SK-N-SH (cell line): ENCODE measurements at regions not wholly inside any gene's neighbourhood (a gene's known extent, or its start where the extent isn't known, plus 50 kb on each side); places are given as distances from the start of the nearest gene placed in this dataset.

Experiments used
- CTCF ChIA-PET: fragments of 300-600, 350-600 bp; formaldehyde crosslinking; extraction: SDS; loops from one replicate; lab custom pipeline; 2021; lab: Yijun Ruan, JAX
- POLR2A ChIA-PET: fragments of 350-600 bp; sonication (Branson Sonifier 250); formaldehyde crosslinking; extraction: SDS; loops from one replicate; lab custom pipeline; 2020; ENCODE audit warnings: antibody characterized with exemption, inconsistent platforms; lab: Yijun Ruan, JAX
- DNase-seq: peaks from one replicate; pipeline ENCODE4 v3.0.0; 2012
- H2AFZ ChIP-seq: fragments of 200-600 bp; sonication (generic); 2 replicates; pipeline ENCODE4 v1.8.1; 2016; ENCODE audit warnings: antibody characterized with exemption, mild to moderate bottlenecking, low read depth
- H3F3A ChIP-seq: fragments of 200-600 bp; sonication (generic); replicated peaks from 2 replicates; pipeline ENCODE3; 2016; ENCODE audit warnings: antibody characterized with exemption, mild to moderate bottlenecking; ENCODE audit not compliant: insufficient read depth
- H3K27ac ChIP-seq, 2 experiments: fragments of 200-500 bp in 1 of 2; fragments of 200-600 bp in 1 of 2; sonication (Bioruptor generic) in 1 of 2; sonication (generic), shearing (Covaris generic) in 1 of 2; 2 replicates each; pipeline versions ENCODE4 v1.5.1 to v1.6.1; 2014 to 2016; ENCODE audit warnings: low read depth in 2 of 2, inconsistent platforms in 1 of 2, low read length in 1 of 2, mild to moderate bottlenecking in 1 of 2, mixed read lengths in 1 of 2
- H3K27me3 ChIP-seq: fragments of 200-600 bp; sonication (generic), shearing (Covaris generic); 2 replicates; pipeline ENCODE4 v1.6.1; 2016; ENCODE audit warnings: mixed run types; ENCODE audit not compliant: insufficient read depth
- H3K36me3 ChIP-seq, 2 experiments: fragments of 200-500 bp in 1 of 2; fragments of 200-600 bp in 1 of 2; sonication (Bioruptor generic) in 1 of 2; sonication (generic) in 1 of 2; replicated peaks in 1 of 2; 2 replicates each; pipeline versions ENCODE3 to v1.5.1; 2014 to 2016; ENCODE audit warnings: low read length in 1 of 2, mild to moderate bottlenecking in 1 of 2; ENCODE audit not compliant: insufficient read depth in 2 of 2, control insufficient read depth in 1 of 2
- H3K4me1 ChIP-seq, 2 experiments: fragments of 200-500 bp in 1 of 2; fragments of 200-600 bp in 1 of 2; sonication (Bioruptor generic) in 1 of 2; sonication (generic), shearing (Covaris generic) in 1 of 2; 2 replicates each; pipeline versions ENCODE4 v1.5.1 to v1.6.1; 2014 to 2016; ENCODE audit warnings: low read depth in 1 of 2, low read length in 1 of 2, mixed run types in 1 of 2; ENCODE audit not compliant: insufficient read depth in 2 of 2, control insufficient read depth in 1 of 2
- H3K4me2 ChIP-seq: fragments of 200-600 bp; sonication (generic), shearing (Covaris generic); 2 replicates; pipeline ENCODE4 v1.6.1; 2017; ENCODE audit warnings: mixed run types
- H3K4me3 ChIP-seq, 2 experiments: fragments of 200-500 bp in 1 of 2; fragments of 200-600 bp in 1 of 2; sonication (Bioruptor generic) in 1 of 2; sonication (generic), shearing (Covaris generic) in 1 of 2; 2 replicates each; pipeline versions ENCODE4 v1.5.1 to v1.8.1; 2014 to 2016; ENCODE audit warnings: low read depth in 2 of 2, inconsistent platforms in 1 of 2, low read length in 1 of 2, mild to moderate bottlenecking in 1 of 2, mixed read lengths in 1 of 2, moderate library complexity in 1 of 2
- H3K79me2 ChIP-seq: fragments of 200-600 bp; sonication (generic); 2 replicates; pipeline ENCODE4 v1.8.1; 2017; ENCODE audit warnings: mild to moderate bottlenecking; ENCODE audit not compliant: insufficient read depth
- H3K9ac ChIP-seq: fragments of 200-600 bp; sonication (generic); 2 replicates; pipeline ENCODE4 v1.6.1; 2017; ENCODE audit warnings: mixed run types
- H3K9me2 ChIP-seq: fragments of 200-600 bp; sonication (generic); 2 replicates; pipeline ENCODE4 v1.6.1; 2017; ENCODE audit warnings: mixed run types
- H3K9me3 ChIP-seq: fragments of 200-600 bp; sonication (generic); 2 replicates; pipeline ENCODE4 v1.6.1; 2017; ENCODE audit warnings: mixed run types, mild to moderate bottlenecking, moderate library complexity
- H4K20me1 ChIP-seq: fragments of 200-600 bp; sonication (generic); 2 replicates; pipeline ENCODE4 v1.6.1; 2017; ENCODE audit warnings: mild to moderate bottlenecking, mixed run types; ENCODE audit not compliant: insufficient read depth
- CTCF ChIP-seq: fragments of 200-600 bp; sonication (generic); IDR thresholded peaks from 2 replicates; pipeline ENCODE4 v1.6.1; 2017; ENCODE audit warnings: antibody characterized with exemption, mild to moderate bottlenecking, moderate library complexity
- ELF1 ChIP-seq: IDR thresholded peaks from 2 replicates; pipeline ENCODE4 v1.4.0; 2012
- EP300 ChIP-seq, 2 experiments: IDR thresholded peaks; 2 replicates each; pipeline versions ENCODE4 v1.4.0 to v1.6.1; 2012; ENCODE audit warnings: borderline replicate concordance in 1 of 2, low read depth in 1 of 2, low read length in 1 of 2
- EZH2phosphoT487 ChIP-seq: fragments of 200-600 bp; sonication (generic); IDR thresholded peaks from 2 replicates; pipeline ENCODE4 v1.6.1; 2017; ENCODE audit warnings: low read depth, mixed run types, mild to moderate bottlenecking, antibody characterized with exemption, moderate library complexity, borderline replicate concordance
- FOSL2 ChIP-seq: IDR thresholded peaks from 2 replicates; pipeline ENCODE4 v1.4.0; 2012; ENCODE audit warnings: low read depth, mild to moderate bottlenecking, moderate library complexity, borderline replicate concordance
- FOXM1 ChIP-seq: IDR thresholded peaks from 2 replicates; pipeline ENCODE4 v1.4.0; 2012; ENCODE audit warnings: low read depth, mild to moderate bottlenecking
- GABPA ChIP-seq: IDR thresholded peaks from 2 replicates; pipeline ENCODE4 v1.4.0; 2012; ENCODE audit warnings: low read depth, mild to moderate bottlenecking
- GATA2 ChIP-seq: sonication (generic); formaldehyde crosslinking; IDR thresholded peaks from 2 replicates; pipeline ENCODE4 v1.5.0; 2020; ENCODE audit warnings: mild to moderate bottlenecking, missing genetic modification reagents
- IRF3 ChIP-seq: fragments of 150-350 bp; IDR thresholded peaks from 2 replicates; pipeline ENCODE4 v1.6.1; 2016; ENCODE audit warnings: mild to moderate bottlenecking, low read depth, low read length
- NRF1 ChIP-seq: IDR thresholded peaks from 2 replicates; pipeline ENCODE4 v1.6.1; 2012; ENCODE audit warnings: low read depth, mild to moderate bottlenecking, low read length
- SIN3A ChIP-seq: IDR thresholded peaks from 2 replicates; pipeline ENCODE4 v1.6.1; 2012; ENCODE audit warnings: low read depth, mild to moderate bottlenecking, low read length, moderate library complexity, borderline replicate concordance
- SMC3 ChIP-seq: IDR thresholded peaks from 2 replicates; pipeline ENCODE4 v1.6.1; 2012; ENCODE audit warnings: low read depth, low read length, improper control_type of control experiment
- TAF1 ChIP-seq: IDR thresholded peaks from 2 replicates; pipeline ENCODE4 v1.6.1; 2012; ENCODE audit warnings: low read depth, mild to moderate bottlenecking, low read length, moderate library complexity, borderline replicate concordance
- TCF12 ChIP-seq: IDR thresholded peaks from 2 replicates; pipeline ENCODE4 v1.4.0; 2012
- TEAD4 ChIP-seq: IDR thresholded peaks from 2 replicates; pipeline ENCODE4 v1.4.0; 2012; ENCODE audit warnings: mild to moderate bottlenecking, borderline replicate concordance; ENCODE audit not compliant: insufficient read depth
- USF1 ChIP-seq: IDR thresholded peaks from 2 replicates; pipeline ENCODE4 v1.4.0; 2012; ENCODE audit warnings: low read depth, borderline replicate concordance
- ZBTB33 ChIP-seq: IDR thresholded peaks from 2 replicates; pipeline ENCODE4 v1.4.0; 2012; ENCODE audit warnings: low read depth, borderline replicate concordance
- WGBS: methylation state at CpG from one replicate; pipeline ENCODE4 v1.1.6; 2017; ENCODE audit warnings: low lambda C conversion rate; 5-methylcytosine and 5-hydroxymethylcytosine counted together

- no peaks in the 10 kb centered on the region for H3K9me3 ChIP-seq
- no peaks in the 10 kb centered on the region for H3K4me1 ChIP-seq
- no peak overlapping the region for H3K27ac ChIP-seq
- no peaks in the 10 kb centered on the region for H3K79me2 ChIP-seq
- no peak for TF ChIP-seq NRF1
- TF ChIP-seq EP300 (IDR thresholded peaks at IDR 0.05; ENCODE audit: borderline replicate concordance in 1 of 2, low read depth in 1 of 2, low read length in 1 of 2) = no peak
- no peak for TF ChIP-seq EZH2phosphoT487
- no peak for TF ChIP-seq TAF1
- TF ChIP-seq ZBTB33 = no peak
- TF ChIP-seq SIN3A = no peak
- no peak for TF ChIP-seq CTCF
- no peak for TF ChIP-seq SMC3
- TF ChIP-seq FOSL2 = no peak
- TF ChIP-seq USF1 = no peak
- no peak for TF ChIP-seq TCF12
- TF ChIP-seq ELF1 = no peak
- TF ChIP-seq FOXM1 = no peak
- no peak for TF ChIP-seq IRF3
- no peak for TF ChIP-seq TEAD4
- TF ChIP-seq GATA2 (CRISPR knock-in tag) = no peak
- no peak for TF ChIP-seq GABPA
- H3K9ac ChIP-seq = no peak overlapping the region
- H3K27me3 ChIP-seq = no peaks in the 10 kb centered on the region
- no peaks in the 10 kb centered on the region for H3K9me2 ChIP-seq
- no peak for DNase-seq
- no peaks in the 10 kb centered on the region for H3F3A ChIP-seq
- H3K4me3 ChIP-seq = no peak overlapping the region
- no peaks in the 10 kb centered on the region for H4K20me1 ChIP-seq
- POLR2A ChIA-PET = no interaction called here
- no peak overlapping the region for H3K4me2 ChIP-seq
- H2AFZ ChIP-seq = no peak overlapping the region
- CTCF ChIA-PET = no interaction called here
- WGBS = 25% methylated on average over 3 of the region's 3 CpGs
- H3K36me3 ChIP-seq = no peaks in the 10 kb centered on the region
Measured at GRCh38 chr10:23966504-23967051, 242.4 kb upstream of the KIAA1217 start.
